ENCODE measurements at regions not wholly inside any gene's neighbourhood (a gene's known extent, or its start where the extent isn't known, plus 50 kb on each side); places are given as distances from the start of the nearest gene placed in this dataset.

GRCh38 chr6:3911614-3912336 is 62.6 kb downstream of the FAM50B start:
- ATAC-seq (peak; percentile 48 to 81 (median 52)), DNase-seq (peak; percentile 45 to 79 (median 70)), FAIRE-seq (no peak)
- WGBS, 2 donors, result 50% methylated on average over 8 of the region's 8 CpGs
- H3K9me3 ChIP-seq, result no peaks in the 10 kb centered on the region
- H3K4me3 ChIP-seq, result no peak overlapping the region
- no peaks in the 10 kb centered on the region for H3K27me3 ChIP-seq
- no peak for TF ChIP-seq CTCF (IDR thresholded peaks at IDR 0.05)
- intact Hi-C loops (cut with DNase I), result no loop called here
- H3K36me3 ChIP-seq, result no peaks in the 10 kb centered on the region
- H3K27ac ChIP-seq, result peak overlapping the region; percentile 91 to 96 (median 92)
- peaks cover 35 to 41% (median 38%) of the 10 kb centered on the region in 3 donors for H3K4me1 ChIP-seq

- H3K4me1 ChIP-seq, result peaks cover 35 to 38% (median 36%) of the 10 kb centered on the region in 3 donors
- TF ChIP-seq CTCF (IDR thresholded peaks at IDR 0.05), result no peak
- 73 to 85% methylated on average over 3 of the region's 3 CpGs for WGBS, 2 donors
- intact Hi-C loops (cut with DNase I), result no loop called here
- no peaks in the 10 kb centered on the region for H3K9me3 ChIP-seq
- no peaks in the 10 kb centered on the region for H3K36me3 ChIP-seq
- peak overlapping the region; percentile 91 to 96 (median 92) for H3K27ac ChIP-seq
- H3K4me3 ChIP-seq, result no peak overlapping the region
- DNase-seq, result no peak
- no peaks in the 10 kb centered on the region for H3K27me3 ChIP-seq
- ATAC-seq, result peak; percentile 4 to 12 (median 8)
- no peak for FAIRE-seq
Measured at GRCh38 chr6:3912361-3913076, 63.3 kb downstream of the FAM50B start.

GRCh38 chr6:3913077-3913957 is 64.1 kb downstream of the FAM50B start:
- peaks cover 35 to 38% (median 36%) of the 10 kb centered on the region in 3 donors for H3K4me1 ChIP-seq
- H3K9me3 ChIP-seq, result no peaks in the 10 kb centered on the region
- WGBS, 2 donors, result 21 to 23% methylated on average over 6 of the region's 6 CpGs
- peak overlapping the region; percentile 91 to 96 (median 92) for H3K27ac ChIP-seq
- no peaks in the 10 kb centered on the region for H3K27me3 ChIP-seq
- no peak for TF ChIP-seq CTCF (IDR thresholded peaks at IDR 0.05)
- no peaks in the 10 kb centered on the region for H3K36me3 ChIP-seq
- peak in 4 of 6 donors; percentile 64 to 87 (median 86) for DNase-seq
- peak; percentile 88 to 93 (median 90) for ATAC-seq
- intact Hi-C loops (cut with DNase I), result no loop called here
- H3K4me3 ChIP-seq, result no peak overlapping the region
- peak; percentile 61 for FAIRE-seq

GRCh38 chr6:3913958-3914337 is 64.8 kb downstream of the FAM50B start:
- no peaks in the 10 kb centered on the region for H3K27me3 ChIP-seq
- intact Hi-C loops (cut with DNase I), result no loop called here
- H3K27ac ChIP-seq, result peak overlapping the region; percentile 91 to 96 (median 92)
- H3K4me3 ChIP-seq, result no peak overlapping the region
- no peaks in the 10 kb centered on the region for H3K36me3 ChIP-seq
- FAIRE-seq (no peak), DNase-seq (no peak), ATAC-seq (peak in 1 of 4 donors; percentile 1)
- 19% methylated on average over 4 of the region's 4 CpGs for WGBS, 2 donors
- no peak for TF ChIP-seq CTCF (IDR thresholded peaks at IDR 0.05)
- no peaks in the 10 kb centered on the region for H3K9me3 ChIP-seq
- peaks cover 35 to 38% (median 36%) of the 10 kb centered on the region in 3 donors for H3K4me1 ChIP-seq
